RPMI7951 (cell line): ENCODE measurements at regions not wholly inside any gene's neighbourhood (a gene's known extent, or its start where the extent isn't known, plus 50 kb on each side); places are given as distances from the start of the nearest gene placed in this dataset.

ENCODE experiments used
- DNase-seq: peaks from one replicate; pipeline ENCODE4 v3.0.0-alpha.2; 2012; ENCODE audit warnings: low read depth

DNA sequence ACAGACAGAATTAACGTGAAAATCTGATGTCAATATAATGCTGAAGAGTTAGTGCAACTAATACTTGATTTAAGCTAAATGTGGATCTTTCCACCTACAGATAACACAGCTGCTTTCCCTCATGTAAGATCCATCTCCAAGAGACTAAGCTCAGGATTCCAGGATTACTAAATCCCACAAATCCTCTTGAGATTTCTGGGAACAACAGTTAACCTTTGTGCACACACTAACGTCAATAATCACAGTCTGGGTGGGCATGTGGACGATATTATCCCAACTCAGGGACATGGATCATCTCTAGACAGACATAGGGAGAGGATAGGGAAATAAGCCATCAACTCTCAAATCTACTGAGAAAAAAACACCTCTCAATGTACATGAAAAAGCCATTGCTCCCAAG, 432.6 kb downstream of the SATB2 start:
- no peak for DNase-seq

DNA sequence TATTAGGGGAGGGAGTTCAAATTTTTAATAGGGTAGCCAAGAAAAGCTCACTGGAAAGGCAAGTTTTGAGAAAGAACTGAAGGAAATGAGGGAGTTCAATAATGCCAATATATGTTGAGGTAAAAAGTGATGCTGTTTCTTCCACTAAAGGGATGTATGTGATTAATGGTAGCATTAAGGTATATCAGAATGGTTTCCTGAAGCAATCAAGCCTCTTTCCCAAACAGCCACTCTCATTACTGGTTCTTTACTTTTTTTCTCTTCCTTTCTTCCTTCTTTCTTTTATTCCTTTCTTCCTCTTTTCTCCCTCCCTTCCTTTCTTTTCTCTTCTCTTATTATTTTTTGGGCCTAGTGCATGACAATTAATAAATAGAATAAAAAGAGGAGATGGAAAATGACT, 433.5 kb downstream of the SATB2 start:
- no peak for DNase-seq

DNA sequence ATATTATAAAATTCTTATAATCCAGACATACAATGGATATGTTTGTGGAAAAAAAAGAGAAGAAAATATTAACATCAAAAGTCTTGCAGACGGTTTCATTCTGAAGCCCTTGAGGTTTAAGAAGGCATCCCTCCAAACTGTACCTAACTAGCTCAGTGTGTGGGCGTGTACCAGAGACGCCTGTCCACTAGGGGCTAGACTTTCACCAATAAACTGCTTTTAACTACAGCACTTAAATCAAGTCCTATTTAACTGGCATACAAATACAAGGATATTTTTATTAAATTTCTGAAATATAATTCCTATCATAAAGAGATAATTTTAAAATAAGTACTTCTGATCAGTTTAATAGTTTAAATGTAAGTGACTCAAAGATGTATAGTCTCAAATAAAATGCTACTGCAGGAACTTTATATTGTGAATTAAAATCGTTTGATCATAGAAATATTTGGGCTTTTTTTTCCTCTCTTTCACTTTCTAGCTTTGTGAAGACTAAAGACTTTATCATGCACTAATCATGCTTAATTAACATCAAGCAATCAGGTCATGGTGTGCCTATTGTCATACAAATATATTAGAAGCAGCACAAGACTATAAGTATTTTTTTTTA, 437.7 kb downstream of the SATB2 start:
- peak; percentile 68 for DNase-seq

DNA sequence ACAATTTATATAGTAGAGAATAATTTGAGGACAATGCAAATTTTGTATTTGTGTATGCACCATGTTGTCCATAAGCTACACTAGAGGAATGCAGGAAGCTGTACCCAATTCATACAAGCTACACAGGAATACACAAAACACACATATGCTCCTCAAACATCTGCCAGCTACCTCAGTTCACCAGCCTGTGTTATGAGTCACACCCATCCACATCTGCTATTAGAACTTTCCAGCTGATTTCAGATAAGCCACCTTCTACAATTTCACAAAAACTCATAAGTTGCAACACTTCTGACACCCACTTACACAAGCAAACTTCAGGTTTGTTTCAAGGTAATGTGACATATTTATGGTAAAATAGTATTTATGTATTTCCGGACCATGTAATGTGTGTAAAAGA, 438.9 kb downstream of the SATB2 start:
- DNase-seq = peak; percentile 65

DNA sequence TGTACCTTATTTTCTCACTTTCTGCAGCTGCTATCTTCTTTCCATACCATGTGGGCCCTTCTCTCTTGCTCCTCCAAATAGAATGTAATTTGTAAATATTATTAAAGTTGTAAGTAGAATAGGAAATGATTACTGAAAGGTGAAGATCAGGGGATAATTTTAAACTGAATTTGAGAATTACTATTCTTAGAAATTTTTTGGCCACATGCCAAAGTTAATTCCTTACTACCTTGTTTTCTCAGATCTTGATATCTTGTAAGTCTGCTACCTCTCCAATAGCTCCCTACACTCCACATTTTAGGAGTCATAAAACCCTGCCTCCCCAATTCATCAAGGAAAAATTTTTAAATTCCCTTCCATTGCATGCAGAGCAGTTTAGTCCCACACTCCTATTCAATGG, 442.7 kb downstream of the SATB2 start:
- DNase-seq = no peak

DNA sequence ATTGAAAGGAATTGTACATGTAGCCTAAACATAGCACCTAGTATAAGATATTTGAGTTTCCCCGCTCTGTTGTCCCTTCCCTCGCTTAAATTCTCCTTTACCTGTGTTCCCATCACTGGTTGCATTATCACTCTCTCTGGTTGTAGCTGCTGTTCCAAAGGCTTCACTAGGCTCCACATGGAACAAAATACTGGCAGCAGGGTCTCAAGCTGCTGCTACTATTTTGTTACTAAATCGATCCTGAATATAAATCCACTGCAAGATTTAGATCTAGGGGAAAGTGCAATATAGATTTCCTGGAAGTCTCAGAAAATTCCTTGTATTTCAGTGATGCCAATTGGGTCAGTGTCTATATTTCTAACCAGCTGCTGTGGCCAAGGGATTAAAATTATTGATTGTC, 443.5 kb downstream of the SATB2 start:
- no peak for DNase-seq

DNA sequence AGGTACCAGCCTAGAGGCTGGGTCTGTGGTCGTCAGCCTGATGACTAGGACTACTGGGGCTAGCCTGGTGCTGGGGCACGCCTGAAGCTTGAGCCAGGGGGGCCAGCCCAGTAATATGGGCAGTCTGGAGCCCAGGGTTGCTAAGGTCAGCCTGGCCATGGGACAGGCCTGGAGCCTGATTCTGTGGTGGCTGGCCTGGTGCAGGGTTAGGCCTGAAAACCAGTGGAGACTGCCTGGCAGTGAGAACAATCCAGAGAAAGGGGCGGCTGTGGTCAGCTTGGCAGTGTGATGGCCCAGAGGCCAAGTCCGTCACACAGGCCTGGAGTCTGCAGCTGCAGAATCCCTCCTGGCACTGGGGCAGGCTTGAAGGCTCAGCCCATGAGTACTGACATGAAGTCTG, 445.8 kb downstream of the SATB2 start:
- no peak for DNase-seq

DNA sequence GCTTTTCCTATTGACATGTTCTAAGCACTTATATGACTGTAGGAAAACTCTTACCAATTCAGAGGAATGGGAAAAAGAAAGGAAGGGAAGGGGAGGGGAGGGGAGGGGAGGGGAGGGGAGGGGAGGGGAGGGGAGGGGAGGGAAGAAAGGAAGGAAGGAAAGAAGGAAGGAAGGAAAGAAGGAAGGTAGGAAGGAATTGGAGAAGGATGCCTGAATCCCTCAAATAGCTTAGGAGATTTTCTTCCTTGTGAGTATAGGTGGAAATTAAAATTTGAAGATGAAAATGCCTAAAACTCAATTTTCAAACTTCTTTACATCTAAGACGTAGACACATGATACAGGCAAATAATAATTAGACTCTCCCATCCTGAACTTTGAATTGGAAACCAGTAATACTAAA, 463.1 kb downstream of the SATB2 start:
- no peak for DNase-seq

DNA sequence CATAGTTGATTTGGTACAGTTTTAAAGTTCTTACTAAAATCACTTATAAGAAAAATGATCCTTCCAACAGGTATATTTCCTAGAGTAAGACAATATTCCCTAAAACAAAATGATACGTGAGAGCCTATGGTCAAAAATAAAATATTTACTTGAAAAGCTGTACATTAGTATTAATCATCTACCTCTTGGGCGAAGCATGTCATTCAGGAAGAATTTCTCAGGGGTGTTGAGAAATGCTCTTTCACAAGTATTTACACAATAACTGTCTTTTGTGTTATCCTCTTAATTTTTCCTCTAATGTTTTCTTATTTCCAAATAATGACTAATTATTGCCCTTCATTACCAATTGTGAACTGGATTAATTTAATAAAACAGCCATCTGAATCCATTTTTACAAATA, 466.3 kb downstream of the SATB2 start:
- DNase-seq = no peak

DNA sequence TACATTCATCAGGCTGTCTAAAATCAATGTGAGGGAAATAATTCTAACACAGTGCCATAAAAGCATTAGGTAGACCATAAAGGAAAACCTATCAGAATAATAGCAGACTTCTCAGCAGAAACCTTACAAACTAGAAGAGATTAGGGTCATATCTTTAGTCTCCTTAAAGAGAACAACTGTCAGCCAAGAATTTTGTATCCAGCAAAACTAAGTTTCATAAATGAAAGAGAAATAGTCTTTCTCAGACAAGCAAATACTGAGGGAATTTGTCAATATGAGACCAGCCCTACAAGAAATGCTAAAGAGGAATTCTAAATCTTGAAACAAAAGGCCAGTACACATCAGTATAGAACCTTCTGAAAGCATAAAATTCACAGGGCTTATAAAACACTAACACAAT, 482.0 kb downstream of the SATB2 start:
- DNase-seq = no peak

DNA sequence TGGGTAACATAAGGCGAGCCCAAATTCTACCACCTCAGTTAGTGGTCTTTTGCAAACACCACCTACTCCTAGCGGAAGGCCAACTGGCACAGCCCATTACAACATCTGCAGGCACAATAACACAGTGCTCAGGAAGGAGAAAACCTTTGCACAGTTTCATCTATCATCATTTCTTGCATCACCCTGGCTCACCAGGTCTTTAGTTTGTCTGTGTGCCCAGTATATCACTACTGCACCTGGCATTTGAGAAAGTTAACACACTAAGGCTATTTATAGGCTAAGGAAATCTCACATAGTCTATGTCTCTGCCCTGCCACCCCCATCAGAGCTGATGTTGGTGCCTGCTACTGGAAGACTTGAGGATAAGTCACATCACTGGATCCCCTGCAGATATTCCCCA, 484.0 kb downstream of the SATB2 start:
- DNase-seq = no peak

DNA sequence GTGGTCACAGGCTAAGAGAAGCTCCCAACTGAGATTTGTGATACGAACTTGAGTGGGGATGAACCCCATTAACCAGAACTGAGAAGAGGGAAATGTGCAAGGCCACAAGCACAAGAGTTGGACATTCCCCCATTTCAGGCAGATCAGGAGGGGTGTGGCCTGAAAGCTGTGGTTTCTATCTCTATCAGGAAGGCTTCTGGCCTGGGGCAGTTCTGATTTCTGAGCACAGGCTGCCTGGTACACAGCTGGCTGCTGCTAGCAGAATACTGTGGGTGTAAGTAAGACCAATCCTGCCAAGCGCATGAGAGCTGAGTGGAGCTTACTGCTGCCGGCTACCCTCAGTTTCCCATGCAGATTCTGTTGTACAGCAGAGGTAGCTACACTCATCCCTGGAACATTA, 484.6 kb downstream of the SATB2 start:
- DNase-seq = peak; percentile 84

DNA sequence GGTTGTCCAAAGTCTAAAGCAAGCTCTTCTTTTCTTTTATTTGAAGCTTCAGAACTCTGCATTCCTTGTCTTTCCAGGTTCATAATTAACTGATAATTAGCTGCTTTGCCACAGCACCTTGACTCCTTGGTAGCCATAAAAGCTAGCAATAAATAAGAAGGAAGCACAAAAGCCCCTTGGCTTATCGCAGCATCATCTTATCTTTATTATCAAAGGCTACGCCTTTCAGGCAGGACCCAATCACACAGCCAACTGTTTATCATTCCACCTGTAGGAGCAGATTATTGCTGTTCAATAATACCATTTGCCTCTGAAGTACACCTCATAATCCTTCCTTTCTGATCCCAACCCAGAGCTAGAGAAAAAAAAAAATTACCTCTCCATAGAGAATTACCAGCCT, 489.2 kb downstream of the SATB2 start:
- DNase-seq = no peak

DNA sequence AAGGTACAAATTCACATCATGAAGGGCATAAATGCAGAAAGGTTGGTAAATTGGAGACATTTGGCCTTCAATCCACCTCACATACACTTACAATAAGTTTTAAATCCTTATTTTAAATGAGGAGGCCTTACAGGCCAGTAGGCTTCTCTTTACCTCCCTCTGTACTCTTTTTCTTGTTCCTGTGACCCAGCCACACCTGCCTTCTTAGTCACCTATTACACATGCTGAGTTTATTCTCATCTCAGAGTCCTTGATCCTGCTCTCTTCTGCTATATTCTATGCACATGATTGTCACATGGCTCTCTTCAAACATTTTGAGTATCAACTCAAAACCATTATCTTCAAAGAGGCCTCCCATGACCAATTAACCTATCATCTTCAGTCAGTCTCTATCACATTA, 491.5 kb downstream of the SATB2 start:
- DNase-seq = no peak

DNA sequence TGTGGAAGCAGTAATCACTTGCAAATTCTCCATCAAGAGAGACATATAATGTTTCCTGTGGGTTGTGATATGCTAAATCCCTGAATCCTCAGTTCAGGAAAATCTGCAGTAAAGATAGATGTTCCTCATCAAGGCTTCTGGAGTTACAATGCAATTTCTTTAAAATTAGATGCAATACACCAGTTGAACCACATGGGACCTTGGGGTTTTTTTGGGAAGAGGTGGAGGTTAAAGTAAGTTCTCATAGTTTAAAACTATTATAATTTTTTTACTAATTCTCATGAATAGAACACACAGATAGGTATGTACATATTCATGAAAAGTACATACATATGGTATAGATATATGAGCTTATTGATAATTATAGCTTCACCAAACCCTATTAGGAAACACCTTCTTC, 496.2 kb downstream of the SATB2 start:
- DNase-seq = no peak

DNA sequence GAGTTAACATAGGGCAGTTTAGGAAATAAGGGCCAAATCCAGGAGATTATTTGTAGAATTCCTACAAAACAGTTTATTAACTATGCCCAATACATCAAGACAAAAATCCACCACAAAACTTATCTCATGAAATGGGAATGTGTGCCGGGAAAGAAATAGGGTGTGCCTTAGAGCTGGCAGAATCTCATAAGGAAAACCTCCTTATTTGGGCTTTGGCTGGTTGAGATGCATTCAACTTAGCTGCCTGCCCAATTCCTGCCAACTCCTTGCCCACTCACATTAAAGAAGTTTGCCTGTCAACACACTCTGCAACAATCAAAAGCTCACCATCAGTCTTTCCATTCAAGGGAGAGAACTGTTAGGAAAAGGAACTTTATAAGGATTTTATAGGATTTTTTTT, 500.6 kb downstream of the SATB2 start:
- DNase-seq = peak; percentile 3

DNA sequence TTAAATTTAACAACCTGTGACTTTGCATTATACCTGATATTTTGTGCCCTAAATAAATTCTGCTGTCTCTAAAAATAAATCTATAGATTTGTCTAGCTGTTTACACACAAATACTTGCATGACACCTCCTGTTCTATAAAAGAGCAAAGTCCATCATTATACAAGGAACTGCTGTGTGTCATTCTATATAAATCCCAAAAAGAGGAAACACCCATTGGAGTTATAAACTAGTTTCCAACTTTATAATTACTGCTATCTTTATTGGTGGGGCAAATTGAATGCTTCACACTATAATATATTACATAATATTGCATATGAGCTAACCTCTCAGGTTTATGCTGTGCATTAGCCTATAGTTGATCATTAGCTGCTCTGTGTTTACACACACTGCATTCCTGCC, 504.4 kb downstream of the SATB2 start:
- no peak for DNase-seq

DNA sequence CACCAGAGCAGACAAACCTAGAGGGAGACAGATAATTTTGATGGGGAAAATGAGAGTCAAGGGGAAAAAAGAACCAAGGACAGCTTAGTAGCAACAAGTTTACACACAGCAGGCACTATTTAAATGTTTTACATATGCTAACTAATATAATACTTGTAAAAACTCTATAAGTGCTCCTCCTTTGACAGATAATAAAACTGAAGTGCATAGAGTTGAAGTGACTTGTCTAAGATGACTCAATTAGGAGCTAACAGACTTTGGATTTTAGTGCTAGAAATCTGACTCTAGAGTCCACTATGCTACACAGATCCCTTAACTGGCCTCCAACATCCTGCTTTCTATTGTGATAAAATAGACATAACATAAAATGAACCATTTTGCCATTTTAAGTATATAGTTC, 506.9 kb downstream of the SATB2 start:
- DNase-seq = no peak

DNA sequence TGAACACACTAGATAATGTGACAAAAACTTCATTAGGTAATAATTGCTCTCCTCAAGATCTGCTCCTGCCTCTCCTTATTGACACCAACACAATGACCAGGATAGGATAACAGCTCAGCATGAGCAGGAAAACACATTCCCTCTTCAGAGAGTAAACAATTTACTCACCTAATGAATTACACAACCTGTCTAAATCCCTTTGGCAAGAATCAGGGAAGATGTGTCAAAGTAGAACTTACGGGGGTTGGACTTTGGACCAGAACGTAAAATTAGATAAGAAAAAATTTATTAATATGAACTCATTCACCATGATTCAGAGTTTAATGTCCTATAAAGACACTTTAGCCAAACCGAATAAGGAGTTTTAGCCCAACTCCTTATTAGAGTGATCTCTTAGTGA, 512.2 kb downstream of the SATB2 start:
- DNase-seq = no peak

DNA sequence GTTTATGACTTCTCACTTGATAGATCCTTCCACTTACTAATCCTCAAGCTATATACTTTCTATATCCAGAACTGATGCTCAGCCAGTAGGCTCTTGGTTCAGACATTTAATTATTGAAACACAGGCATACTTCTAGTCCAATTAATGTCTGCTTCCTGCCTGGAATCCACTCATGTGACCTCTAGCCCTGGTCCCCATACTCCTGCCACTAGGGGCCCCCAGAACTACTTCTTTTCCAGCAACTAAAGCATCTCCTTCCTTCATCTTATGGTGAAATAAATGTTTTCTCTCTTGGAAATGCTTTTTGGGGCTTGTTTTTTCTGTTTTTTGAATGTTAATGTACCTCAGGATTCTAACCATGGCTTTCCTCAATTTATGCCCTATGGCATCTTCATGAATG, 527.6 kb downstream of the SATB2 start:
- DNase-seq = peak; percentile 38

DNA sequence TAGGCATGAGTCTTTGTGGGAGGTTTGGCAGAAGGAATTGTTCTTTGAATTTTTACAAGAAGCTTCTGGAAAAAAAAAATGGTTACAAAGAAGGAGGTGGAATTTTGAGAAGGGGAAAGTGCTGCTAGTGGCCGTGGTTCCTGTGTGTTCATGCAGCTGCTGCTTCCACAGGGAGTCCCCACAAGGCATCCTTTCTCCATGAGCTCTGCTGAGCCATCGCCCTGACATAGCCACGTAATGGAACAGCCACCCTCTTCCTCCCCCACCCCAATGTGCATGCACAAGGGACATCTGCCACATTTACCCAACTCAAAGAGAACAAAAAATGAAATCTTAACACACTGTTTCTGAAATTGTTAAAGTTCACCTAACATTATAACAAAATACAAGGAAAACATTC, 529.7 kb downstream of the SATB2 start:
- DNase-seq = peak; percentile 4

DNA sequence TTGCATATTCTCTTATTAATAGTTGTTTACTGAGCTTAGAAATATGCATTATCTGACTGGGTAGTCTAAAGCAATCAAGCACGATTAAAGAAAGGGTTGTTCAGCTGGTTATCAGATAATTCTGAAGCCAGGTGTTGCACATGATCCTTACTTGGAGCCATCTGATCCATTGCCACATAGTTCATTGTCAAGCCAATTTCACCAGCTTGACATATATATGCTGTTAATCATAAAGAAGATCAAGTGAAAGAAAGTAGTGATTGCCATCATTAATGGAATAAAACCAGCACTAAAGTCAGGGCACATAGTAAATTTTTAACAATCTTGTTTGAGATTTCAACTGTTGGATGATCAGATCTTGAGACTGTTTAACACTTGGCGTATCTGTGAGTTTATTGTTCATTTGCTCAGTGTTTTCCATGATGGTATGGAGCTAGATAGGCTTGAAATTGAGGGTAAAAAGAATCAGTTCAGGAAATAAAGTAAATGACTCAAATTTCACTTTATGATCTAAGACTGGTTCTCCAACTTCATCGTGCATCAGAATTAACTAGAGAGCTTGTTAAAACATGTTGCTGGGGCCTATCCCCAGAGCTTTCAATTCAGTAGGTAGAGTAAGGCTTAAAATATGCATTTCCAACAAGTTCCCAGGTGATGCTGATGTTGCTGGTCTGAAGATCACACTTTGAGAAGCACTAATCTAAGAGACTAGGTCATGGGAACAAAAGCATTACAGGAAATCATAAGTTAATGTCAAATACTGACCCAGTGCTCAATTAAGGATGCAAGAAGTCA, 539.6 kb downstream of the SATB2 start:
- no peak for DNase-seq

DNA sequence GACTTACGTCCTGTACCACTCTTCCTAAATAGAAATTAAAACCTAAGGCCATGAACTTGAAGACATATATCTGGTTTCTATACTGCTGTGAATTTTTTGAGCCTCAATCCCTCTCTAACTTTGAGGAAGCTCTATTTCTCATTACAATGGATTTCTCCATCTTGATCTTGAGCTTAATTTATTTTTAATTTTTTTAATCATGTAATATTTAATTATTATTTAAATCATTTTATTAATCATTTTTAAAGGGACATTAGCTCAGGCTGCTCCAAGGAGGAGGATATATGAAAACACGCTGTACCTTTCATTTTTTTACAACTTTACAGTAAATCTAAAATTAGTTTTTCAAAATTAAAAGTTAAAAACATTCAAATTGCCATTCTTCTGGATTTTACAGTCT, 540.5 kb downstream of the SATB2 start:
- no peak for DNase-seq

DNA sequence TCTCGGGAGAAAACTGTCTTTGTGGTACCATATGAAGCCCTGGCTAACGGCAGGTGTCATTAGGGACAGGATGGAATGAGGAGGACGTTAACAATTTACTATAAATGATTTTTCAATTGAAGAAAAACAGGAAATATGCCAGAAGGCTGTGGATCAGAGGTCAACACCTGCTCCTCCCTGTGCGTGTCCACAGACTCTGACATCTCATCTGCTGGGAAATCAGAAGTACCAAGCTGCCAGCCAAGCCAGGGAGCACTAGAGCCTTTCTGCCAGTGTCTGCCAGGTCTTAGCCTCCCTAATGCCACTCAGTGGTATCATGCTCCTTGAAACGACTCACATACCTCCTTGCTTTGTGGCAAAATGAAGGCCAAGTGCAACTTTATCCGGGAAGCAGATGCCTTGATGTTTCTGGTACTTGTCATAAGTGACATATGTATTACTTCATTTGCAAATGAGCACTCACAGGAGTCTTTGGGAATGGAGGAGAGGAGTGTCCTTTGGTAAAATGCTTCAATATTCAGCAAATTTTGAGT, 541.1 kb downstream of the SATB2 start:
- no peak for DNase-seq
